HCT116 (cell line): ENCODE measurements at regions not wholly inside any gene's neighbourhood (a gene's known extent, or its start where the extent isn't known, plus 50 kb on each side); places are given as distances from the start of the nearest gene placed in this dataset.

ENCODE experiments used
- ATAC-seq: fragments of 200-7000 bp; cut with Tn5 transposase; 2 replicates; pipeline ENCODE4 v1.9.1; 2020; ENCODE audit warnings: mild to moderate bottlenecking, moderate library complexity
- BruUV-seq: library from RNA; stranded (reverse); fragments of 400-500 nt; replicated peaks from 2 replicates; lab custom pipeline; 2021; lab: Mats Ljungman, UMichigan
- CTCF ChIA-PET: fragments of 300-600 bp; sonication (Branson Sonifier 250); formaldehyde crosslinking; loops from one replicate; lab custom pipeline; 2021; ENCODE audit warnings: antibody characterized with exemption; lab: Charles Lee
- POLR2A ChIA-PET: fragments of 300-600, 350-600 bp; sonication (Branson Sonifier 250); formaldehyde crosslinking; loops from one replicate; lab custom pipeline; 2021; ENCODE audit warnings: antibody characterized with exemption; lab: Charles Lee
- RAD21 ChIA-PET, 2 experiments: fragments of 300-600 bp; sonication (Branson Sonifier 250); formaldehyde crosslinking; loops; one replicate each; lab custom pipeline; 2023; ENCODE audit warnings: low total read pairs in 2 of 2; ENCODE audit not compliant: uncharacterized antibody in 2 of 2, unreplicated experiment in 2 of 2, low non-redundant PET in 1 of 2; lab: Charles Lee
- DNase-seq: peaks from one replicate; pipeline ENCODE4 v3.0.0-alpha.2; 2010; ENCODE audit warnings: low read depth, low spot score
- H2AFZ ChIP-seq: fragments of 200-600 bp; shearing (Covaris generic), sonication (generic); 2 replicates; pipeline ENCODE4 v1.6.1; 2017; ENCODE audit warnings: low read depth, mixed run types, mixed read lengths, antibody characterized with exemption, low read length; ENCODE audit not compliant: poor library complexity, severe bottlenecking
- H3K27ac ChIP-seq: 2 replicates; pipeline ENCODE4 v1.5.1; 2012; ENCODE audit warnings: low read depth, low read length
- H3K27me3 ChIP-seq: fragments of 200-600 bp; sonication (generic); 2 replicates; pipeline ENCODE4 v1.6.1; 2016; ENCODE audit warnings: mixed run types, low read length, mixed read lengths; ENCODE audit not compliant: insufficient read depth
- H3K36me3 ChIP-seq, 2 experiments: fragments of 200-500 bp in 1 of 2; fragments of 200-600 bp in 1 of 2; sonication (Bioruptor generic) in 1 of 2; sonication (generic) in 1 of 2; 2 replicates each; pipeline versions ENCODE4 v1.5.1 to v1.6.1; 2014 to 2016; ENCODE audit warnings: low read length in 2 of 2, inconsistent platforms in 1 of 2, mixed read lengths in 1 of 2, mixed run types in 1 of 2; ENCODE audit not compliant: insufficient read depth in 2 of 2, control insufficient read depth in 1 of 2
- H3K4me1 ChIP-seq, 2 experiments: fragments of 200-600 bp in 1 of 2; sonication (generic) in 1 of 2; 2 replicates each; pipeline versions ENCODE4 v1.5.1 to v1.6.1; 2012 to 2017; ENCODE audit warnings: low read length in 2 of 2, inconsistent platforms in 1 of 2, mild to moderate bottlenecking in 1 of 2, mixed read lengths in 1 of 2, mixed run types in 1 of 2, moderate library complexity in 1 of 2; ENCODE audit not compliant: insufficient read depth in 2 of 2, control insufficient read depth in 1 of 2
- H3K4me2 ChIP-seq: fragments of 200-600 bp; sonication (generic); 2 replicates; pipeline ENCODE4 v1.6.1; 2017; ENCODE audit warnings: mixed run types, low read length, mixed read lengths
- H3K4me3 ChIP-seq, 2 experiments: fragments of 200-600 bp in 1 of 2; sonication (generic) in 1 of 2; replicated peaks in 1 of 2; 2 replicates each; pipeline ENCODE4 v1.5.1; 2011 to 2016; ENCODE audit warnings: low read length in 2 of 2, control low read depth in 1 of 2, low read depth in 1 of 2, mild to moderate bottlenecking in 1 of 2, mixed read lengths in 1 of 2, mixed run types in 1 of 2
- H3K79me2 ChIP-seq: fragments of 200-600 bp; sonication (generic); 2 replicates; pipeline ENCODE4 v1.6.1; 2017; ENCODE audit warnings: mild to moderate bottlenecking, mixed run types, low read length, moderate library complexity, mixed read lengths; ENCODE audit not compliant: insufficient read depth
- H3K9ac ChIP-seq: fragments of 200-600 bp; sonication (generic); 2 replicates; pipeline ENCODE4 v1.6.1; 2016; ENCODE audit warnings: low read length, mixed read lengths
- H3K9me2 ChIP-seq: fragments of 200-600 bp; sonication (generic), shearing (Covaris generic); 2 replicates; pipeline ENCODE4 v1.6.1; 2017; ENCODE audit warnings: mixed run types, mild to moderate bottlenecking, moderate library complexity; ENCODE audit not compliant: insufficient read depth
- H3K9me3 ChIP-seq, 2 experiments: fragments of 200-500 bp in 1 of 2; fragments of 200-600 bp in 1 of 2; sonication (Bioruptor generic) in 1 of 2; sonication (generic) in 1 of 2; 2 replicates each; pipeline ENCODE4 v1.6.1; 2014 to 2017; ENCODE audit warnings: low read length in 2 of 2, mixed read lengths in 2 of 2, inconsistent platforms in 1 of 2, low read depth in 1 of 2, mild to moderate bottlenecking in 1 of 2, mixed run types in 1 of 2, moderate library complexity in 1 of 2; ENCODE audit not compliant: control insufficient read depth in 1 of 2, insufficient read depth in 1 of 2
- H4K20me1 ChIP-seq: fragments of 200-600 bp; sonication (generic), shearing (Covaris generic); 2 replicates; pipeline ENCODE4 v1.6.1; 2017; ENCODE audit warnings: mixed run types, mild to moderate bottlenecking, moderate library complexity; ENCODE audit not compliant: insufficient read depth
- ATF3 ChIP-seq: IDR thresholded peaks from 2 replicates; pipeline ENCODE4 v1.6.1; 2012
- CEBPB ChIP-seq: IDR thresholded peaks from 2 replicates; pipeline ENCODE4 v1.6.1; 2012; ENCODE audit warnings: low read depth
- CTCF ChIP-seq, 3 experiments: fragments of 200-600 bp in 1 of 3; sonication (generic) in 1 of 3; IDR thresholded peaks in 2 of 3; conservative IDR thresholded peaks in 1 of 3; 2 replicates each; pipeline ENCODE4 v1.5.1; 2012 to 2017; ENCODE audit warnings: low read depth in 2 of 3, low read length in 2 of 3, antibody characterized with exemption in 1 of 3, borderline replicate concordance in 1 of 3, control low read depth in 1 of 3, mild to moderate bottlenecking in 1 of 3, mixed read lengths in 1 of 3, mixed run types in 1 of 3, moderate library complexity in 1 of 3; ENCODE audit not compliant: insufficient read depth in 1 of 3
- JUND ChIP-seq: IDR thresholded peaks from 2 replicates; pipeline ENCODE4 v1.6.1; 2012
- POLR2AphosphoS5 ChIP-seq: IDR thresholded peaks from 2 replicates; pipeline ENCODE4 v1.6.1; 2011; ENCODE audit warnings: mild to moderate bottlenecking, low read depth, low read length, moderate library complexity
- RAD21 ChIP-seq: IDR thresholded peaks from 2 replicates; pipeline ENCODE4 v1.6.1; 2012; ENCODE audit warnings: low read depth, mild to moderate bottlenecking
- REST ChIP-seq: IDR thresholded peaks from 2 replicates; pipeline ENCODE4 v1.6.1; 2012; ENCODE audit warnings: low read depth
- SIN3A ChIP-seq: IDR thresholded peaks from 2 replicates; pipeline ENCODE4 v1.6.1; 2012; ENCODE audit warnings: low read depth
- SP1 ChIP-seq: IDR thresholded peaks from 2 replicates; pipeline ENCODE4 v1.6.1; 2012; ENCODE audit warnings: low read depth
- YY1 ChIP-seq: IDR thresholded peaks from 2 replicates; pipeline ENCODE4 v1.6.1; 2011; ENCODE audit warnings: low read length, low read depth, moderate library complexity, mild to moderate bottlenecking; ENCODE audit not compliant: insufficient replicate concordance; ENCODE audit errors: extremely low read depth
- ZBTB33 ChIP-seq: IDR thresholded peaks from 2 replicates; pipeline ENCODE4 v1.6.1; 2011; ENCODE audit warnings: mild to moderate bottlenecking, low read length, moderate library complexity; ENCODE audit not compliant: insufficient replicate concordance; ENCODE audit errors: extremely low read depth
- ZFX ChIP-seq: fragments of 450-650 bp; IDR thresholded peaks from 2 replicates; pipeline ENCODE4 v1.6.1; 2017
- intact Hi-C: fragments of 100-400 bp; cut with micrococcal nuclease; formaldehyde crosslinking; loops from 2 replicates; pipeline ENCODE4 v1.10.0; 2022

- ATAC-seq (no peak), DNase-seq (no peak)
- H3K9me2 ChIP-seq: no peaks in the 10 kb centered on the region
- H4K20me1 ChIP-seq: no peaks in the 10 kb centered on the region
- H3K9me3 ChIP-seq: no peaks in the 10 kb centered on the region; a peak in 1 of 4 replicates
- ChIA-PET CTCF (no interaction called here), POLR2A (interaction anchor here (0.6 kb wide), 1 partner anchor 24 kb away, joined by 5 read pairs; no protein-coding TSS in a partner anchor), RAD21 (no interaction called here)
- no TSS peak for BruUV-seq
- H3K27ac ChIP-seq: no peak overlapping the region
- H3K4me1 ChIP-seq: no peaks in the 10 kb centered on the region
- H3K36me3 ChIP-seq: no peaks in the 10 kb centered on the region
- no peaks in the 10 kb centered on the region for H3K79me2 ChIP-seq
- no peak overlapping the region for H3K4me2 ChIP-seq
- no peak overlapping the region for H3K9ac ChIP-seq
- H2AFZ ChIP-seq: no peak overlapping the region
- no peak for TF ChIP-seq POLR2AphosphoS5
- TF ChIP-seq ZFX: no peak
- no peak for TF ChIP-seq ATF3
- H3K4me3 ChIP-seq: no peak overlapping the region
- no peaks in the 10 kb centered on the region for H3K27me3 ChIP-seq
- intact Hi-C loops: no loop called here
These were observed 159.5 kb upstream of the OLIG3 start for GRCh38 chr6:137653706-137654059.

- no peaks in the 10 kb centered on the region for H3K9me2 ChIP-seq
- H2AFZ ChIP-seq: no peak overlapping the region
- no peaks in the 10 kb centered on the region for H3K36me3 ChIP-seq
- no peaks in the 10 kb centered on the region; a peak in 1 of 4 replicates for H3K9me3 ChIP-seq
- no peak overlapping the region for H3K4me3 ChIP-seq
- no peaks in the 10 kb centered on the region for H3K79me2 ChIP-seq
- no peak overlapping the region for H3K27ac ChIP-seq
- no peak overlapping the region for H3K4me2 ChIP-seq
- ATAC-seq: no peak
- H3K9ac ChIP-seq: no peak overlapping the region
- ChIA-PET POLR2A (no interaction called here), CTCF (no interaction called here), RAD21 (no interaction called here)
- H3K27me3 ChIP-seq: no peaks in the 10 kb centered on the region
- H3K4me1 ChIP-seq: no peaks in the 10 kb centered on the region
- DNase-seq: no peak
- intact Hi-C loops: no loop called here
- H4K20me1 ChIP-seq: no peaks in the 10 kb centered on the region
- no TSS peak for BruUV-seq
- no peak for TF ChIP-seq YY1
- no peak for TF ChIP-seq SP1
- TF ChIP-seq ZBTB33: no peak
- TF ChIP-seq CEBPB: no peak
- no peak for TF ChIP-seq SIN3A
- TF ChIP-seq JUND: no peak
- TF ChIP-seq CTCF (IDR thresholded peaks at IDR 0.05 in 2 of 3, conservative IDR thresholded peaks at IDR 0.05 in 1 of 3; ENCODE audit: borderline replicate concordance in 1 of 3, insufficient read depth in 1 of 3, low read depth in 2 of 3, low read length in 2 of 3): no peak
- TF ChIP-seq RAD21: no peak
- TF ChIP-seq REST: no peak
These were observed 160.3 kb upstream of the OLIG3 start for GRCh38 chr6:137654365-137654981.
